Fibroblast of lung (primary cell): ENCODE measurements at regions not wholly inside any gene's neighbourhood (a gene's known extent, or its start where the extent isn't known, plus 50 kb on each side); places are given as distances from the start of the nearest gene placed in this dataset.

Source experiments
- EZH2 ChIP-seq: IDR thresholded peaks from 2 replicates; pipeline ENCODE4 v1.5.1; 2012; ENCODE audit warnings: low read length, control low read depth, mild to moderate bottlenecking; ENCODE audit errors: missing control alignments
- TF ChIP-seq, protein P1 (sequence below), 2 donors: IDR thresholded peaks in 1 of 2; conservative IDR thresholded peaks in 1 of 2; 1 replicate in 1 of 2; 2 replicates in 1 of 2; pipeline ENCODE4 v1.5.1; 2011 to 2012; ENCODE audit warnings: low read length in 2 of 2, control low read depth in 1 of 2, inconsistent platforms in 1 of 2, low read depth in 1 of 2, mild to moderate bottlenecking in 1 of 2

- TF ChIP-seq, protein P1, sequence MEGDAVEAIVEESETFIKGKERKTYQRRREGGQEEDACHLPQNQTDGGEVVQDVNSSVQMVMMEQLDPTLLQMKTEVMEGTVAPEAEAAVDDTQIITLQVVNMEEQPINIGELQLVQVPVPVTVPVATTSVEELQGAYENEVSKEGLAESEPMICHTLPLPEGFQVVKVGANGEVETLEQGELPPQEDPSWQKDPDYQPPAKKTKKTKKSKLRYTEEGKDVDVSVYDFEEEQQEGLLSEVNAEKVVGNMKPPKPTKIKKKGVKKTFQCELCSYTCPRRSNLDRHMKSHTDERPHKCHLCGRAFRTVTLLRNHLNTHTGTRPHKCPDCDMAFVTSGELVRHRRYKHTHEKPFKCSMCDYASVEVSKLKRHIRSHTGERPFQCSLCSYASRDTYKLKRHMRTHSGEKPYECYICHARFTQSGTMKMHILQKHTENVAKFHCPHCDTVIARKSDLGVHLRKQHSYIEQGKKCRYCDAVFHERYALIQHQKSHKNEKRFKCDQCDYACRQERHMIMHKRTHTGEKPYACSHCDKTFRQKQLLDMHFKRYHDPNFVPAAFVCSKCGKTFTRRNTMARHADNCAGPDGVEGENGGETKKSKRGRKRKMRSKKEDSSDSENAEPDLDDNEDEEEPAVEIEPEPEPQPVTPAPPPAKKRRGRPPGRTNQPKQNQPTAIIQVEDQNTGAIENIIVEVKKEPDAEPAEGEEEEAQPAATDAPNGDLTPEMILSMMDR (conservative IDR thresholded peaks at IDR 0.05 in 1 of 2, IDR thresholded peaks at IDR 0.05 in 1 of 2; ENCODE audit: low read depth in 1 of 2, low read length in 2 of 2): no peak
- TF ChIP-seq EZH2: no peak
Observed at GRCh38 chr4:176902710-176903323, 110.1 kb upstream of the VEGFC start.
